NCI-H748 (cell line): ENCODE measurements at regions not wholly inside any gene's neighbourhood (a gene's known extent, or its start where the extent isn't known, plus 50 kb on each side); places are given as distances from the start of the nearest gene placed in this dataset.
"Not testable (repeated sequence)": the region's sequence is repeated elsewhere in the genome, so short reads cannot be mapped to it uniquely, and the experiment has no call there.

ENCODE experiments used
- DNase-seq: peaks from one replicate; lab custom pipeline; 2025; ENCODE audit not compliant: unreplicated experiment; lab: John Stamatoyannopoulos, UW

- peak; percentile 18 for DNase-seq
Observed at GRCh38 chr16:52976539-52977167, 76.0 kb downstream of the CHD9NB start.

GRCh38 chr16:52967744-52968143 lies 85.0 kb downstream of the CHD9NB start:
- no peak for DNase-seq

GRCh38 chr16:52964290-52964689 lies 88.4 kb downstream of the CHD9NB start:
- no peak for DNase-seq

GRCh38 chr16:52963855-52964242 lies 88.8 kb downstream of the CHD9NB start:
- DNase-seq = no peak

- peak; percentile 32 for DNase-seq
Observed at GRCh38 chr16:52963212-52963854, 89.4 kb downstream of the CHD9NB start.

GRCh38 chr16:52958951-52959350 lies 93.7 kb downstream of the CHD9NB start:
- DNase-seq = no peak

- DNase-seq = no peak
Observed at GRCh38 chr16:52957199-52957598, 95.5 kb downstream of the CHD9NB start.

GRCh38 chr16:52956044-52956443 lies 96.7 kb downstream of the CHD9NB start:
- DNase-seq = no peak

- DNase-seq = no peak
Observed at GRCh38 chr16:52953215-52953614, 99.5 kb downstream of the CHD9NB start.

- no peak for DNase-seq
Observed at GRCh38 chr16:52948946-52949345, 103.8 kb downstream of the CHD9NB start.

- no peak for DNase-seq
Observed at GRCh38 chr16:52932321-52932720, 120.4 kb downstream of the CHD9NB start.

GRCh38 chr16:52929478-52930400 lies 123.0 kb downstream of the CHD9NB start:
- DNase-seq = peak; percentile 83

- peak; percentile 48 for DNase-seq
Observed at GRCh38 chr16:52928955-52929354, 123.7 kb downstream of the CHD9NB start.

GRCh38 chr16:52925143-52925542 lies 127.6 kb downstream of the CHD9NB start:
- no peak for DNase-seq

GRCh38 chr16:52924162-52924561 lies 128.5 kb downstream of the CHD9NB start:
- no peak for DNase-seq

- DNase-seq = no peak
Observed at GRCh38 chr16:52921104-52921503, 131.6 kb downstream of the CHD9NB start.

- no peak for DNase-seq
Observed at GRCh38 chr16:52920331-52920730, 132.4 kb downstream of the CHD9NB start.

GRCh38 chr16:52914428-52914827 lies 138.3 kb downstream of the CHD9NB start:
- DNase-seq = no peak

GRCh38 chr16:52912565-52913173 lies 140.0 kb downstream of the CHD9NB start:
- peak; percentile 77 for DNase-seq

GRCh38 chr16:52908057-52908456 lies 144.6 kb downstream of the CHD9NB start:
- not testable (repeated sequence) for DNase-seq

GRCh38 chr16:52906281-52906680 lies 146.4 kb downstream of the CHD9NB start:
- DNase-seq = no peak
